Activated naive CD8-positive, alpha-beta T cell treated with anti-CD3 and anti-CD28 coated beads, Interleukin-2, amount 50 U/mL, for 24 hours (primary cell): ENCODE measurements at regions not wholly inside any gene's neighbourhood (a gene's known extent, or its start where the extent isn't known, plus 50 kb on each side); places are given as distances from the start of the nearest gene placed in this dataset.
"Not testable (repeated sequence)": the region's sequence is repeated elsewhere in the genome, so short reads cannot be mapped to it uniquely, and the experiment has no call there.

ENCODE experiments used
- ATAC-seq: fragments of 150-1000 bp; cut with Tn5 transposase; one replicate; pipeline ENCODE4 v1.10.0; 2021
- DNase-seq: peaks from one replicate; pipeline ENCODE4 v3.0.0; 2021
- H3K27ac Mint-ChIP-seq: one replicate; pipeline ENCODE4 v1.8.0; 2021; ENCODE audit warnings: mild to moderate bottlenecking, mixed read lengths
- H3K27me3 Mint-ChIP-seq: one replicate; pipeline ENCODE4 v1.8.0; 2021; ENCODE audit warnings: mixed read lengths
- H3K36me3 Mint-ChIP-seq: one replicate; pipeline ENCODE4 v1.8.0; 2021; ENCODE audit warnings: low read depth, mixed read lengths
- H3K4me1 Mint-ChIP-seq: one replicate; pipeline ENCODE4 v1.8.0; 2021; ENCODE audit warnings: mixed read lengths
- H3K4me3 Mint-ChIP-seq: one replicate; pipeline ENCODE4 v1.8.0; 2021; ENCODE audit warnings: mild to moderate bottlenecking, moderate library complexity, mixed read lengths
- H3K9me3 Mint-ChIP-seq: one replicate; pipeline ENCODE4 v1.8.0; 2021; ENCODE audit warnings: mixed read lengths

GRCh38 chr14:99033951-99034350 lies 238.0 kb downstream of the BCL11B start:
- DNase-seq, result no peak
- no peaks in the 10 kb centered on the region for H3K27me3 Mint-ChIP-seq
- H3K36me3 Mint-ChIP-seq, result no peaks in the 10 kb centered on the region
- no peak for ATAC-seq
- no peak overlapping the region for H3K4me3 Mint-ChIP-seq
- no peak overlapping the region for H3K27ac Mint-ChIP-seq
- H3K9me3 Mint-ChIP-seq, result peaks cover 6% of the 10 kb centered on the region
- H3K4me1 Mint-ChIP-seq, result no peaks in the 10 kb centered on the region

GRCh38 chr14:99034711-99035171 lies 237.3 kb downstream of the BCL11B start:
- H3K27me3 Mint-ChIP-seq, result no peaks in the 10 kb centered on the region
- DNase-seq (no peak), ATAC-seq (no peak)
- no peak overlapping the region for H3K27ac Mint-ChIP-seq
- no peaks in the 10 kb centered on the region for H3K36me3 Mint-ChIP-seq
- no peaks in the 10 kb centered on the region for H3K4me1 Mint-ChIP-seq
- no peak overlapping the region for H3K4me3 Mint-ChIP-seq
- peaks cover 6% of the 10 kb centered on the region for H3K9me3 Mint-ChIP-seq

- Mint-ChIP-seq H3K27me3 (no peaks in the 10 kb centered on the region), H3K9me3 (peaks cover 6% of the 10 kb centered on the region), H3K27ac (no peak overlapping the region), H3K4me3 (no peak overlapping the region), H3K4me1 (no peaks in the 10 kb centered on the region), H3K36me3 (no peaks in the 10 kb centered on the region)
- DNase-seq (no peak), ATAC-seq (no peak)
These were observed 236.7 kb downstream of the BCL11B start for GRCh38 chr14:99035268-99035667.

GRCh38 chr14:99035712-99036610 lies 236.0 kb downstream of the BCL11B start:
- no peak for DNase-seq
- H3K4me3 Mint-ChIP-seq, result no peak overlapping the region
- no peaks in the 10 kb centered on the region for H3K27me3 Mint-ChIP-seq
- H3K4me1 Mint-ChIP-seq, result no peaks in the 10 kb centered on the region
- no peaks in the 10 kb centered on the region for H3K36me3 Mint-ChIP-seq
- no peak overlapping the region for H3K27ac Mint-ChIP-seq
- no peak for ATAC-seq
- peaks cover 6% of the 10 kb centered on the region for H3K9me3 Mint-ChIP-seq

GRCh38 chr14:99036611-99037293 lies 235.2 kb downstream of the BCL11B start:
- Mint-ChIP-seq H3K4me3 (no peak overlapping the region), H3K27me3 (no peaks in the 10 kb centered on the region), H3K9me3 (peaks cover 6% of the 10 kb centered on the region), H3K36me3 (no peaks in the 10 kb centered on the region), H3K27ac (no peak overlapping the region), H3K4me1 (no peaks in the 10 kb centered on the region)
- no peak for DNase-seq
- no peak for ATAC-seq

- not testable (repeated sequence) for DNase-seq, H3K9me3 Mint-ChIP-seq, H3K4me1 Mint-ChIP-seq, ATAC-seq, H3K36me3 Mint-ChIP-seq, H3K27me3 Mint-ChIP-seq, H3K4me3 Mint-ChIP-seq, H3K27ac Mint-ChIP-seq
These were observed 234.7 kb downstream of the BCL11B start for GRCh38 chr14:99037326-99037725.

GRCh38 chr14:99037777-99038430 lies 234.1 kb downstream of the BCL11B start:
- DNase-seq, result no peak
- Mint-ChIP-seq H3K4me1 (no peaks in the 10 kb centered on the region), H3K9me3 (no peaks in the 10 kb centered on the region), H3K27ac (no peak overlapping the region), H3K27me3 (no peaks in the 10 kb centered on the region), H3K4me3 (no peak overlapping the region), H3K36me3 (no peaks in the 10 kb centered on the region)
- no peak for ATAC-seq

- no peaks in the 10 kb centered on the region for H3K36me3 Mint-ChIP-seq
- H3K4me3 Mint-ChIP-seq, result no peak overlapping the region
- no peak overlapping the region for H3K27ac Mint-ChIP-seq
- no peaks in the 10 kb centered on the region for H3K9me3 Mint-ChIP-seq
- DNase-seq, result no peak
- H3K27me3 Mint-ChIP-seq, result no peaks in the 10 kb centered on the region
- ATAC-seq, result no peak
- H3K4me1 Mint-ChIP-seq, result no peaks in the 10 kb centered on the region
These were observed 233.6 kb downstream of the BCL11B start for GRCh38 chr14:99038431-99038820.

- no peak for ATAC-seq
- peaks cover 5% of the 10 kb centered on the region for H3K9me3 Mint-ChIP-seq
These were observed 232.5 kb downstream of the BCL11B start for GRCh38 chr14:99039331-99040041.

GRCh38 chr14:99040052-99040451 lies 231.9 kb downstream of the BCL11B start:
- ATAC-seq (no peak), DNase-seq (no peak)
- H3K36me3 Mint-ChIP-seq, result no peaks in the 10 kb centered on the region
- H3K9me3 Mint-ChIP-seq, result peaks cover 5% of the 10 kb centered on the region
- no peak overlapping the region for H3K4me3 Mint-ChIP-seq
- H3K27ac Mint-ChIP-seq, result no peak overlapping the region
- no peaks in the 10 kb centered on the region for H3K4me1 Mint-ChIP-seq
- H3K27me3 Mint-ChIP-seq, result no peaks in the 10 kb centered on the region

More at GRCh38 chr14:99039331-99040041, 232.5 kb downstream of the BCL11B start:
- H3K36me3 Mint-ChIP-seq, result no peaks in the 10 kb centered on the region
- H3K4me3 Mint-ChIP-seq, result no peak overlapping the region
- DNase-seq, result no peak
- H3K4me1 Mint-ChIP-seq, result no peaks in the 10 kb centered on the region
- no peak overlapping the region for H3K27ac Mint-ChIP-seq
- H3K27me3 Mint-ChIP-seq, result no peaks in the 10 kb centered on the region

GRCh38 chr14:99040711-99041110 lies 231.3 kb downstream of the BCL11B start:
- H3K9me3 Mint-ChIP-seq, result peaks cover 5% of the 10 kb centered on the region

GRCh38 chr14:99041141-99041819 lies 230.7 kb downstream of the BCL11B start:
- Mint-ChIP-seq H3K27me3 (no peaks in the 10 kb centered on the region), H3K4me3 (no peak overlapping the region), H3K9me3 (peaks cover 5% of the 10 kb centered on the region), H3K36me3 (no peaks in the 10 kb centered on the region), H3K4me1 (no peaks in the 10 kb centered on the region), H3K27ac (no peak overlapping the region)
- ATAC-seq, result no peak
- DNase-seq, result no peak

More at GRCh38 chr14:99040711-99041110, 231.3 kb downstream of the BCL11B start:
- ATAC-seq, result no peak
- Mint-ChIP-seq H3K4me1 (no peaks in the 10 kb centered on the region), H3K36me3 (no peaks in the 10 kb centered on the region), H3K27ac (no peak overlapping the region), H3K4me3 (no peak overlapping the region), H3K27me3 (no peaks in the 10 kb centered on the region)
- no peak for DNase-seq

- H3K27me3 Mint-ChIP-seq, result no peaks in the 10 kb centered on the region
- DNase-seq, result no peak
- peaks cover 3% of the 10 kb centered on the region for H3K4me1 Mint-ChIP-seq
- no peak overlapping the region for H3K4me3 Mint-ChIP-seq
- H3K27ac Mint-ChIP-seq, result no peak overlapping the region
- peaks cover 5% of the 10 kb centered on the region for H3K9me3 Mint-ChIP-seq
- no peak for ATAC-seq
- H3K36me3 Mint-ChIP-seq, result no peaks in the 10 kb centered on the region
These were observed 230.2 kb downstream of the BCL11B start for GRCh38 chr14:99041820-99042174.
